GM12875 (cell line): ENCODE measurements at regions not wholly inside any gene's neighbourhood (a gene's known extent, or its start where the extent isn't known, plus 50 kb on each side); places are given as distances from the start of the nearest gene placed in this dataset.

Experiments used
- H3K4me3 ChIP-seq: one replicate; pipeline ENCODE4 v1.5.1; 2011; ENCODE audit warnings: low read depth, low read length, control low read depth
- CTCF ChIP-seq: IDR thresholded peaks from 2 replicates; pipeline ENCODE4 v1.5.1; 2011; ENCODE audit warnings: low read depth, mild to moderate bottlenecking, control low read depth, inconsistent platforms, low read length, moderate library complexity, borderline replicate concordance; ENCODE audit not compliant: insufficient read depth

DNA sequence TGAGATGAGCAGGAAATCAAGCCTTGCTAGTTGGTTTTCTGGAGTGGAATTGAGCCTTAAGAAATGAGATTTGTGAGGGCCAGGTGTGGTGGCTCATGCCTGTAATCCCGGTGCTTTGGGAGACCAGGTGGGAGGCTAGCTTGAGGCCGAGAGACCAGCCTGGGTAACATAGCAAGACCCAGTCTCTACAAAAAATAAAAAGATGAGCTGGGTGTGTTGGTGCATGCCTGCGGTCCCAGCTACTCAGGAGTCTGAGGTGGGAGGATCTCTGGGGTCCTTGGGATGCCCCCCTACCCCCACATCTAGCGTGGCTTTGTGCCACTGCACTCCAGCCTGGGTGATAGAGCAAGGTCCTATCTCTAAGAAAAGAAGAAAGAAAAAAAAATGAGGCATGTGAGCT, 104.2 kb upstream of the RTL1 start:
- H3K4me3 ChIP-seq, result no peak overlapping the region
- TF ChIP-seq CTCF, result no peak

GRCh38 chr14:101008196-101008595, 104.7 kb upstream of the RTL1 start:
- no peak overlapping the region for H3K4me3 ChIP-seq
- no peak for TF ChIP-seq CTCF

DNA sequence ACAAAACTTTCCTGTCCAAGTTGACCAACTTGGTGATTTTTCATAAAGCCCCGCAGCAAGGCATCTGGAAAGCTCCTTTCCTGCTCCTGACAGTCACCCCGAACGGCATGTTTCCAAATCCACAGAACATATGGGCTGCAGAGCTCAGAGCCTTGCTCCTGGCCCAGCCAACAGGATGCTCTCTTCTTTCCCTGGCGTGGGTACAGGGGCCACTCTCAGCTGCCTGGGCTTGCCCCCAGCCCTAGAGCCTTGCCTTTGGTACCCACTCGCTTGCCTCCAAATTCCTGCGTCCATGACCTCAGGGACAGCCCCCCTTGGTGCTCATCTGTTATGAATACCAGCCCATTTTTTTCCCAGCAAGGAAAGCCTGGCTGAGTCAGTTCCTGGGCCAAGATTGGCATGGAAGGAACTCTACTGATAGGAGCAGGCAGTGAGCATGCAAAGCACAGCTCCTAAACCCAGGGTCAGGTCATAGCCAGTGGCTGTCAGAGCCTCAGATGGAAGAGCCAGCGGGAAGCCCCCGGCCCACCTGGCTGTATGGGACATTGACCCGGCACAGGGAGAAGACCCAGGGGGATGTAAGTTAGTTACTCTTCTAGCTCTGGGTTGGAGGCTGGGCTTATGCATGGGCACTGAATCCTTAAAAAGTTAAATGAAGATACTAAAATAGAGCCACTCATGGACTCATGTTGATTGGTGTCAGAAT, 105.3 kb upstream of the RTL1 start:
- no peak overlapping the region for H3K4me3 ChIP-seq
- no peak for TF ChIP-seq CTCF

DNA sequence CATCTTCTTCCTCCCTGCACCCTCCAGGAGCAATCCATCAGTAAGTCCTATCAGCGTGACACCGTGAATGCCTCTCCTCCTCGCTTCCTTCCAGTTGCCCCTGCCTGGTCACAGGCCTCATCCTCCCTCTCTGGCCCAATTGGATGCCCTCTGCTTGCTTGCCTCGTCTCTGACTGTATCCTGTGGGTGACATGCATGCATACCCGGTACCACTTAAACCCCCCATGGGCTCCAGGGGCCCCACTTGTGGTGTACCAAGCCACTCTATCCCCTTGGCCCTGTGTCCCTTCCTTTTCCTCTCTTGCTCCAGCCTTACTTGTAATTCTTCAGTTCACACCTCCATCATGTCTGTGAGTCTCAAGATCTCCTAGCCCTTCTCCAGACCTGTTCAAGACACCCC, 106.0 kb upstream of the RTL1 start:
- no peak overlapping the region for H3K4me3 ChIP-seq
- TF ChIP-seq CTCF, result no peak

DNA sequence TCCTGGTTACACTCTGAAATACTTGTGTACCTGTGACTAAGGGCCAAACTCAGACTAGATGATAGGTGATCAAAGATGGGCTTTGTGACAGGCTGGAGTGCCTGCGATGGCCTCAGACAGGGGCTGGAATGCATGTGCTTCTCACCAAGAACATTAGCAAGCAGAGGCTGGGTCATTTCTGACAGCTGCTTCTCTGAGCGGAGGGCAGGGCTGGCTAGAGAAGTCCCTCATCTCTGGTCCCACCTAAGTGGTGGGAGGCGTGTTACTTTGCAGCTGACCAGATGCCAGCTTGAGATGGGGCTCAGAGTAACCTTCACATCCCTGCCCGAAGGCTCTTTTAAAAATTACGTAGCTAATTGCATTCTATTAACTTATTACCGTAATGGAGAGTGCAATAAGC, 106.8 kb upstream of the RTL1 start:
- no peak for TF ChIP-seq CTCF
- H3K4me3 ChIP-seq, result no peak overlapping the region

- no peak overlapping the region for H3K4me3 ChIP-seq
- no peak for TF ChIP-seq CTCF
Observed at GRCh38 chr14:101010835-101011234, 107.3 kb upstream of the RTL1 start.

DNA sequence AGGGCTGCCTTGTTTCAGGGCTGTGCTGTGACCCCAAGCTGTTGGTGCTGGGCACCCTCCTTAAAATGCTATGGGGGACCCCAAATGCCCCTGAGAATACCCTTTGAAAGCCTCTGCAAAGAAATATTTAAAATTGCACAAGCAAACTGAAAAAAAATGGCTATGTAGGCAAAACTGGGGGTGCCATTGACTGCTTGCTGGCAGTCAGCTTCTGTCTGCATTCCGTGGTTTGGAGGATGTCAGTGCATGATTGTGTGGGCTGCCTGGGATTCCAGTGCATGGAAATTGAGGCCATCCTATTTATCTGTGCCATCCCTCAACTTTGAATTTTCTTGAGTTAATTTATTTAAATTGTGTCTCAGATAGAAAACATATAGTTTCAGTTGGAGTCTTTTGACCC, 113.7 kb upstream of the RTL1 start:
- TF ChIP-seq CTCF, result no peak
- no peak overlapping the region for H3K4me3 ChIP-seq
